ENCODE measurements at regions not wholly inside any gene's neighbourhood (a gene's known extent, or its start where the extent isn't known, plus 50 kb on each side); places are given as distances from the start of the nearest gene placed in this dataset.
"Not testable (repeated sequence)": the region's sequence is repeated elsewhere in the genome, so short reads cannot be mapped to it uniquely, and the experiment has no call there.

DNA sequence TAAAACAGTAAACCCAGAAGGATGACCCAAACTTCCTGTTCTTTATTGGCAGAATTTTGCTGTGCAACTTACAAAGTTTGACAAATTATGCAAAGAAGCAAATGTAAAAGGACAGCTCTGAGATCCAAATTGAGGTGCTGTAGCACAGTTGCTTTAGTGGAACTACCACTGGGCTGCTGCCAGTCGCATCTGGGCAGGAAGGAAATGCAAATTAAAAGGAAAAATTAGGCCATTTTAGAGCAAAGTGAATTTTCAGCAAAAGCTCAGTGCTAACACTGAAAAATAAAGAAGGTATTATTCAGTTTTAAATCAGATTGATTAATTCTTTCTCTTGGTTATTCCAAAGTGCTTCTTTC lies 104.5 kb downstream of the ZMAT3 start:
- no peak for DNase-seq

DNA sequence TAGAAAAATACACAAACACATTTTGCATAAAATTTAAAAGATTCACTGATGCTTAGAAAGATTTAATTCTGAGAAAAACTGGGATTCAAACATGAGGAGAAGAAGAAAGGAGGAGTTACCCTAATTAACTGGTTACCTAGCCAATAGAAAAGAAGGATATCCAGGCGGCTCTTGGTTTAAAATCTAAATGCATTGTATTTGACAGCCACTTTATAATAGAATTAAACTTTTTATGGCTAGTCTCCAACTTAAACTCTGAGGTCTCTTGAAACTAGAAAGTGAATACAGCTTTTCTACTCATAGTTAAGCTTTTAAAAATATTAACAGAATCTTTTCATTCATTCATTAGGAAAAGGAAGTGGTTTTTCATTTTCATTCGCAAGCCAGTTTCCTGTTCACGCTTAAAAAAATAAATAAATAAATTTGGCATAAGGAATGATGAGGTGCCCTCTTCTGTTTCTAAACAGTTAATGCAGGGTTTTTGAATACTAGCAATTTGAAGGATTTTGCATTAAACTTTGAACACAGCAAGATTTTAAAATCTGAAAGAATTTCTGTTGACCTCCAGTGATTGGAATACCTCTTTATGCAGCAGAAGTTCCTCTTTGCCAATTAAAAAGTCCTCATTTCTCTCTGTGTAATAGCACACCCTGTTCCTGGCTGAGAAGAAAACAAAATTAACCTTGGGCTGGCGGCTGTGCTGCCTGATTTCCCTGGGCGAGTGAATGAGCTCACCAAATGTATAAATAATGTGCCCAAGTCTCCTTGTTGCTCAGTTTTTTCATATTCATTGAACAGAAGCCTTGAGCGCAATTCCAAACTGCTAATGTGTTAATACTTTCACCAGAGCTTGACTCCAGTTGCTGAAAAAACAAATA lies 105.1 kb downstream of the ZMAT3 start:
- no peak for DNase-seq

DNA sequence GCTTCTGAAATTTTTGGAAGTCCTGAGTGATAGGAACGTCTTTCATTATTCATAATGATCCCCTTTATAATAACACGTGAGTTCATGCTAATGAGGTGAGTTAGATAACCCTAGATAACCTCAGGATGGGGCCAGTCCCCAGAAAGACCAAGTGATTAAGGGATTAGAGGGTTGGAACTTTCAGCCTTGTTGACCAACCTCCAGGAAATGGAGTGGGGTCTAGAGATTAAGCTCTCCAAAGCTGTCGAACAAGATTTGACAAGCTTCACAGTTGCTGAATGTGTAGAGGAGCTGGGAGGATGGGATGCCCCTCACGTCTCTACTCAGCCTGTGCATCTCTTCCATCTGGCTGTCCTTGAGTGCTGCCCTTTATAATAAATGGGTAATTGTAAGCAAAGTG lies 107.1 kb downstream of the ZMAT3 start:
- DNase-seq: no peak

DNA sequence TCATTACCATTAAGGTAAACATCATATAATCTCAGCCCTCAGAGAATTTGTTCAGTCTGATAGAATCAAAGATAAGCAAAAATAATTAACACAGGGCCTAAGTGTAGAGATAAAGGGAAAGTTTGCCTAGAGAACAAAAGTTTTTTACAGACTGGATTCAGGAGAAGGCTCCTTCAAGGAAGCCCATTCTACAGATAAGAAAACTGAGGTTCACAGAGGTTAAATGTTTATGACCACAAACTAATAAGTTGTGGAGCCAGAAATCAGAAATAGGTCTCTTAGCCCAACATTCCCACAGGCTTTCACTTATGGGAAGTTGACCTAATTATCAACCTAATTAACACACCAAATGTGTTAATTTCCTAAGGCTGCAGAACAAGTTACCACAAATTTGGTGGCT lies 110.7 kb downstream of the ZMAT3 start:
- no peak for DNase-seq

DNA sequence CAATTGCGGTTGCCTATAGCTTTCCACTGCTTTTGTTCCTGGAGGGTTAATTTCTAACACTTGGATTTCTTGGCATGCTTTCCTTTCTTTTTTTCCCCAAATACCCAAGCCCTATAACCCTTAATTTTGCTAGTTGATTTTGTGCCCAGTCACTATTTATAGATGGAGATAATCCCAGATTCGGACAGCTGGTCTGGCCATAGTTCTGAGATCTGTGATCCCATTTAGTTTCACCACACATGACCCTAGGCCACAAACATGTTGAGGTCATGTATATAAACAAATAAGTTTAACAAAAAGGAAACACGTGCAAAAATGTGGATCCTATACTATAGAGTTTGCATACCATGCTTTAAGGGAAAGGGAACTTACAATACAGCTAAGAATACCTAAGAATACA lies 111.4 kb downstream of the ZMAT3 start:
- DNase-seq: no peak

DNA sequence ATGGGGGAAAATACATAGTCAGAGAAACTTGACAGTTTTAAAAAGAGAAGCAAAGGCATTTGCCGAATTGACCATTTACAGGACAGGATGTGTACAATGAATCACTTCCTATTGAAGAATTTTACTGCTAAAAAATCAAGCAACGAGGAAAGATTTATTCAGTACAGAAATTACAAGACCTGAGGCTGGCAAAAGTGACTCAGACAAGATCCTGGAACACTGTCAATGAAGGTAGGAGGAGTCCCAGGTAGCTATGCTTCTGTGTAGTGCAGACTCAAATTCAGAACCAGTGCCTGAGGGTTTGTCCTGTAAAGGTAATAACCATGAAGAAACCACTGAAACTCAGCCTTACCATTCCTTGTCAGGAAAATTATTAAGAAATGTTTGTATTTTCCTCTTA lies 120.9 kb downstream of the ZMAT3 start:
- DNase-seq: peak in 1 of 5 donors; percentile 2

DNA sequence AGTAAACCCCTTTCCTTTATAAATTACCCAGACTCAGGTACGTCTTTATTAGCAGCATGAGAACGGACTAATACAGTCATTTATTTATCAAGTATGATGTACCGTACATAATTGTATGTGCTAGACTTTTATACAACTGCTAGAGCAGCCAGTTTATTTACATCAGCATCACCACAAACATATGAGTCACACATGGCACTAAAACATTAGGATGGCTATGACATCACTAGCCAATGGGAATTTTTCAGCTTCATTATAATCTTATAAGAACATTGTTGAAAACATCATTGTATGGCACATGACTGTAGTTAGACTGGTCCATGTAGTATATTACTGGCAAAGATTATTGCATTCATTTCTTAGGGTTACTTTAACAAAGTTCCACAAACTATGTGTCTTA lies 121.7 kb downstream of the ZMAT3 start:
- DNase-seq: no peak

DNA sequence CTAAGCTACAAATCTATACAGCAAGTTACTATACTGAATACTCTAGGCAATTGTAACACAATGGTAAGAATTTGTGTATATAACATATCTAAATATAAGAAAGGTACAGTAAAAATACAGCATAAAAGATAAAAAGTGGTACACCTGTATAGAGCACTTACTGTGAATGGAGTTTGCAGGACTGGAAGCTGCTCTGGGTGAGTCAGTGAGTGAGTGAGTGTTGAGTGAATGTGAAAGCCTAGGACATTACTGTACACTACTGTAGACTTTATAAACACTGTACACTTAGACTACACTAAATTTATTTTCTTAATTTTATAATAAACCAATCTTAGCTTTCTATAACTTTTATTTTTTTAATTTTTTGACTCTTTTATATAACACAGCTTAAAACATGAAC lies 123.1 kb downstream of the ZMAT3 start:
- no peak for DNase-seq

DNA sequence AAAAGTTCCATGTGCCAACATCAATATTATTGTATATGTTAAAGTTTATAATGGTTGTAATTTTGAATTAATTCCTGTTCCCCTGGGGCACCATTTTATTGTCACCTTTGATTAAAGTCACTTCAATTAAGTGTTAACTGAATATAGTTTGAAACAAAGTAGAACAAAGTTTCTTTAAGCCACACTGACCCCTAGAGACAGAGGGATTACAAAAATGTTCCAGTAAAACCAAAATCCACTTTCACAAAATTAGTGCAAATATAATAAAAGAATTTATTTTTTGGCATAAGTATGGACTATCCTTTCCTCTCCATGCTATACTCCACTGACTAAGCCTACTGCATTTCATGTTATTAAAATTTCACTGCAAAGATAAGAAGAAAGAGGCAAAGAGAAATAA lies 123.9 kb downstream of the ZMAT3 start:
- no peak for DNase-seq

DNA sequence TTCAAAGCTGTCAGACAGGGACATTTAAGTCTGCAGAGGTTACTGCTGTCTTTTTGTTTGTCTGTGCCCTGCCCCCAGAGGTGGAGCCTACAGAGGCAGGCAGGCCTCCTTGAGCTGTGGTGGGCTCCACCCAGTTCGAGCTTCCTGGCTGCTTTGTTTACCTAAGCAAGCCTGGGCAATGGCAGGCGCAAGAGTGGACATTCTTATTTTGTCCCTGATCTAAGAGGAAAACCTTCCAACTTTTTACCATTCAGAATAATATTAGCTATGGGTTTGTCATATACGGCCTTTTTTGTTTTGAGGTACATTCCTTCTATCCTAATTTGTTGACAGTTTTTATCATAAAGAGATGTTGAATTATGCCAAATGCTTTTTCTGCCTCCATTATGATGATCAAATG lies 129.3 kb downstream of the ZMAT3 start:
- DNase-seq: not testable (repeated sequence)

DNA sequence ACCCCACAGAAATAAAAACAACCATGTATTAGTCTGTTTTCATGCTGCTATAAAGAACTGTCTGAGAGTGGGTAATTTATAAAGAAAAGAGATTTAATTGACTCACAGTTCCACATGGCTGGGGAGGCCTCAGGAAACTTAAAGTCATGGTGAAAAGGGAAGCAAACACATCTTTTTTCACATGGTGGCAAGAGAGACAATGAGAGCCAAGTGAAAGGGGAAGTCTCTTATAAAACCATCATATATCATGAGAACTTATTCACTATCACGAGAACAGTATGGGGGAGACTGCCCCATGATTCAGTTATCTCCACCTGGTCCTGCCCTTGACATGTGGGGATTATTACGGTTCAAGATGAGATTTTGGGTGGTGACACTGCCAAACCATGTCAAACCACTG lies 141.5 kb downstream of the ZMAT3 start:
- no peak for DNase-seq

DNA sequence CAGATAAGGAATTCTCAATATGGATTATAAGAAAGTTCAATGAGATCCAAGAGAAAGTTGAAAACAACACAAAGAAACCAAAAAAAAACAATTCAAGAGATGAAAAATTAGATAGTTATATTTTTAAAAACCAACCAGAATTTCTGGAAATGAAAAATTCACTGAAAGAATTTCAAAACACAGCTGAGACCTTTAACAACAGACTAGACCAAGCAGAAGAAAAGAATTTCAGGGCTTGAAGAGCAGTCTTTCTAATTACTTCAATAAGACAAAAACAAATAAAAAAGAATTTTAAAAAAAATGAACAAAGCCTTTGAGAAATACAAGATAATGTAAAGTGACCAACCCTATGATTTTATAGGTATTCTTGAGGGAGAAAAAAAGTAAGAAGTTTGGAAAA lies 155.4 kb downstream of the ZMAT3 start:
- DNase-seq: no peak

DNA sequence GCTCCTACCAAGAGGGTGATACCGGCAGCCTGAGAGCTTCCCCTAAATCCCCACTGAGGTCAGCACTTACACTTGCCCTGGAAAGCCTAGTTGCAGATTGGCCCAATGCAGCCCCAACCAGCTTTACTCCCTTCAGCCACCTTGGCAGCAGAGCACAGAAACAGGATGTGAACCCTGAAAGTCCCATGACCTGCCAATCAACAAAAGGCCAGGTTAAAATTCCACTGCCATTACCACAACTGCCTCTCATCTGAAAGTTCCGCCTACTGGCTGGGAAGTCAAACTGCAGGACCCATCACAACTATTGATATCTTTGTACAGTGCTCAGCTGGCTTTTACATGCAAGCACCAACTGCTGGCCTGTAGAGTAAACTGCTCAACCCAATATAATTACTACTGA lies 156.2 kb downstream of the ZMAT3 start:
- no peak for DNase-seq

DNA sequence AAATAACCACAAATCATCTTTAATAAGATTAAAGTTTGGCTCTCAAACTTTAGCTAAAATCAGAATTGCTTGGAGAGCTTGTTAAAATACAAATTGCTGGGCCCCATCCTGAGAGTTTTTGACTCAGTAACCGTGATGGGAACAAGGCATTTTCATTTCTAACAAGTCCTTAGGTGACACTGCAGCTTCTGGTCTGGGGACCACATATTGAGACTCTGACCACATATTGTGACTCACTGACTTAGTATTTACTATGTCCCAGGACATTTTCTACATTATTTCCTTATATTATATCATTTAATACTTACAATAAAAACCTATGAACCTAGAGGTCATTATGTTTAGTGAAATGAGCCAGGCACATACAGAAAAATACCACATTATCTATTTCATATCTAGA lies 164.5 kb downstream of the ZMAT3 start:
- DNase-seq: no peak

DNA sequence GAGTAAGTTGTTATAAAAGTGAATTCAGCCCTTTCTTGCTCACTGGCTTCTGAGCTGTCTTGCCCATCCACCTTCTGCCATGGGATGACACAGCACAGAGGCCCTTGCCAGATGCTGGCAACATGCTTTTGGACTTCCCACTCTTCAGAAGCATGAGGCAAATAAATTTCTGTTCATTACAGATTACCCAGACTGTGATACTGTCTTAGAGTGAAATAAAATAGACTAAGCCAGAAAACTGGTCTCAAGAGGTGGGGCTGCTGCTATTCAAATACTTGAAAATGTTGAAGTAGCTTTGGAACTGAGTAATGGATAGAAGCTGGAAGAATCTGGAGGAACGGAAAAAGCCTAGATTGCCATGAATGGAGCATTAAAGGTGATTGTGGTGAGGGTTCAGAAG lies 170.4 kb downstream of the ZMAT3 start:
- DNase-seq: no peak

DNA sequence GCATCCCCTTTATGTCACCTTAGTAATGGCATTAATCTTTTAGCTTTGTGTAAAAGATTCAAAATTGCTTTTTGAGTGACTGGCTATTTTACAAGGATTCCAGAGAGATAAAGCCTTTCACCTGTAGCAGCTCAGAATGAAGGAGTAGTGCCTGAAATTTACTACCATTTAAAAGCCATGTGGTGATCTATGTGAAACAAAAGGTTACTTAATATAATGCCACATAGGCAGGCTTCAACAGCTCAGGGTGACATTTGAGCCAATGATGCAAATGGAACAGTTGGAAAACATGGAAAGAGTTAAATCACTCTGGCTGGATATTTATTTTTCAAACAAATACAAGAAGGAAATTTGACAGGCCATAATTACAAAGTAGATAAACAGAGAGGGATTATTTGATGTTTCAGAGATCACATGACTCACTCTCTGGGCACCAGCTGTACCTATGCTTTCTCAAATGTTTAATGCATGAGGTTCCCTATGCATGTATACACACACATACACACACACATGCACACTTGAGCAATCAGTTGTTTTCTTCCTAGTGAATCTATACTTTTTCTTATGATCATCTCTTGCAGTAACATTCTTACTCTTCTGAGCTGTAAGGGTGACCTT lies 171.5 kb downstream of the ZMAT3 start:
- no peak for DNase-seq

DNA sequence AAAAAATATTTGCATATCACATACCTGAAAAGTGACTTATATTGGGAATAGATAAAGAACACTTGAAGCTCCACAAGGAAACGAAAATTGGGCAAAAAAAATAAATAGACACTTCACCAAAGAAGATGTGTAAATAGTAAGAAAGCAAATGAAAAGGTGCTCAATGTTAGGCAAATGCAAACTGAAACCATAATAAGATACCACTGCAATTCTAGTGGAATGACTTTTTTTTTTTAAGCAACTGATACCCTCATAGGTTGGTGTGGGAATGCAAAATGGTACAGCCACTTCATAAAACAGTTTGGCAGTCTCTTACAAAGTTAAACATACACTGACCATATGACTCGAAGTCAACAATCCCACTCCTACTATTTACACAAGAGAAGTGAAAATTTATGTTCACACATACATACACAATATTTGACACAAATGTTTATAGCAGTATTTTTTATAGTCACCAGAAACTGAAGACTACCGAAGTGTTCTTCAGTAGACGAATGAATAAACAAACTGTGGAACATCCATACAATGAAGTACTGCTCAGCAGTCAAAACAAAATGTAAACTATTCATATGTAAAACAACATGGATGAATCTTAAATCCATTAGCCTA lies 176.3 kb downstream of the ZMAT3 start:
- DNase-seq: no peak

All from T-helper 1 cell (primary cell).